HG03442 (cell line): ENCODE measurements at regions not wholly inside any gene's neighbourhood (a gene's known extent, or its start where the extent isn't known, plus 50 kb on each side); places are given as distances from the start of the nearest gene placed in this dataset.

Source experiments
- ATAC-seq: cut with Tn5 transposase; IDR thresholded peaks from one replicate; pipeline ENCODE4 v1.9.1; 2021; ENCODE audit warnings: mild to moderate bottlenecking, moderate library complexity; ENCODE audit not compliant: unreplicated experiment

- ATAC-seq: no peak
Observed at GRCh38 chr4:32744211-32744610, 2024.0 kb downstream of the PCDH7 start.

DNA sequence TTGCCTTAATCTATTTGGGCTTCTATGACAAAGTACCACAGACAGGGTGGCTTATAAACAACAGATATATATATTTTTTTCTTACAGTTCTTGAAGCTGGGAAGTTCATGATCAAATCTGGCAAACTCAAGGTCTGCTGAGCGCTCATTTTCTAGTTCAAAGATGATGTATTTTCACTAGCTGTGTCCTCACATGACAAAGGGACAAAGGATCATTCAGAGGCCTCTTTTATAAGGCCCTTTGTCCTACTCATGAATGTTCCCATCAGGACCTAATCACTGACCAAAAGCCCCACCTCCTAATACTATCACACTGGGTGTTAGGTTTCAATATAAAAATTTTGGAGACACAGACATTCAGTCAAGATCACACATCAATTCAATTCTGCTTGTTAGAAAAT lies 2025.2 kb downstream of the PCDH7 start:
- ATAC-seq: no peak

GRCh38 chr4:32748061-32748460 lies 2027.9 kb downstream of the PCDH7 start:
- ATAC-seq: no peak

- no peak for ATAC-seq
Observed at GRCh38 chr4:32748498-32748897, 2028.3 kb downstream of the PCDH7 start.

DNA sequence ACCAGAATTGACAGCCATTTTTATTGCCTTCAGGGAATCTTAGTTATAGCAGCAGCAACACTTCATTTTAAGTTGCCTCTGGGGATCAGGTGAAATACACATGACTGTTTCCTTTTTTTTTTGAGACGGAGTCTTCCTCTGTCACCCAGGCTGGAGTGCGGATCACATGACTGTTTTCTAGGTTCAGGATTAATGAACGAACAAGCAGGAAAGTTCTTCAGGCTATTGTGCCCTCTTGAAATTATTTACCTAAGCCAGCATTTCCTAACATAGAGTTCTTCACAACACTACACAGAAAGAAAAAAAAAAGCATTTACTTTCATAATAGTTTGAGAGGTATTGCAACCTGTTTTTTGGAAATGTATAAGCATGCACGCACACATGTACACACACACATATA lies 2032.8 kb downstream of the PCDH7 start:
- ATAC-seq: no peak

GRCh38 chr4:32768664-32769389 lies 2048.7 kb downstream of the PCDH7 start:
- no peak for ATAC-seq

DNA sequence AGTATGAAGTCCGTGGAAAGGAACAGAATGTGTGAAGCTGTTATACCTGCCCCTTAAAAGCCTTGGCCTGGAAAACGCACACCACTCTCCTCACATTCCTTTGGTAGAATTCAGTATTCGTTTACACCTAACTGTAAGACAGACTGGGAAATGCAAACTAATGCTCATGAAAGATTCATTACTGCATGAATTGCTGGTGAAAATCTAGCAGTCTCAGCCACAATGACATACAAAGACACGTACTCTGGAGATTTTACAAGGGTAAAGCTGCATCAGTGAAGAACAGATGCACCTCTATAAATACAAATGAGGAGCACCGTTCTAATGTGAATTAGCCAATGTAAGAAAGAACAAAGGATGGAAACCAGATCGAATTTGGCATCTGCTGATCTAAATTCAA lies 2051.3 kb downstream of the PCDH7 start:
- no peak for ATAC-seq

DNA sequence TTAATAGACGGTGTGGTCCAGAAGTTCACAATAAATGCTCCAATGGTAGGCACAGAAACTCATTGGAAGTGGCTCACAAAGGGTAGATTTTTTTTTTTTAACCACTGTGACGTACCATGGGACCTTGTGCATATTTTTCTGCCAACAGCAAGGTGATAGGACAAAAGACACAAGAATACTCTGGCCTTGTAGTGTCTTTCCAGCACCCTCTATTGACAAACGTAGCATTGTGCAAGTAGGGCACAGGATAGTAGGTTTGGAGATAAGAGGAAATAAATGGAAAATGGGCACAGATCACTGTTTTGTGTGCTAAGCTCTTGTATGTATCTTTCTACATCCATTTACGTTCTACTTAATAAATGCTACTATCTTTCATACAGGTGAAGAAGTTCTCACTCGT lies 2054.9 kb downstream of the PCDH7 start:
- ATAC-seq: no peak

GRCh38 chr4:32776435-32777203 lies 2056.4 kb downstream of the PCDH7 start:
- ATAC-seq: no peak

DNA sequence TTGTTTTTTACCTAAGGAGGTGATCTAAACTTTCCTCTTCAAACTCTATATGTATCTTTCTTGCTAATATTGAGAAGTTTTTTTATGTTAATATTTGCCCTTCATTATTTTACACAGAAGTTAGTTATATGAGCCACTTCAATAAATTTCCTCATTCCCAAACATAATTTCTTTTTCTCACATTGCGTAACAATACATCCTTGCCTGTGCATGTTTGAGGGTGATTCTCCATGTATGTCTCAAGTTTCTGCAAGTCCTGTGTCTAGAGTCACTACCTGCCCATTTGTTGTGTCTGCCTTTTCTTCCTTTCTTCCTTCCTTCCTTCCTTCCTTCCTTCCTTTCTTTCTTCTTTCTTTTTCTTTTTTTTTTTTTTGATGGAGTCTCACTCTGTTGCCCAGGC lies 2057.9 kb downstream of the PCDH7 start:
- no peak for ATAC-seq

GRCh38 chr4:32778938-32779337 lies 2058.8 kb downstream of the PCDH7 start:
- no peak for ATAC-seq

DNA sequence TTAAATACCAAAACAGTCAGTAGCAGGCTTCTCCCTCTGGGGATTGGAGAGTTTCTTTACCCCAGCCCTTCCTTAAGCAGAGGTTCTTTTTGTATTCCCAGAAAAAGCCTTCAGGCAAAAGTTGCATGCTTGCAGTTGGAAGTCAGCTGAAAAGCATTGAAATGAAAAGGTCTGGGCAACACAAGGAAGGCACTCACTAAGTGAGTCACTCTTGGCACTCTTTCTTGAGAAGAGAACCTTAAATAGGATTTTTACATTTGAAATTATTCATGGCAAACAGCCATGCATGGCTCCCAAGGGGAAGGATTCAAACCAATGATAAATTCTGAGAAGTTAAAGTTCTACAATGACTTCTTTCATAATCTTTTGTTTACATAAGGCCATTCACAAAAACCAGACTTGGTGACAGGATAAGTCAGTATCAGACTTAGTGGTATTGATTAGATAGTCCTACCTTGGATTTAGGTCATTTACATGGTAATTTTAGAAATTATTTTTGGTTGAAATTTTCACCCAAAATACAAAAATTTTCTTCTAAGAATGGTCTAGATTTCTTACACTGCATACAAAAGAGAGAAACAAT lies 2068.9 kb downstream of the PCDH7 start:
- no peak for ATAC-seq

- ATAC-seq: no peak
Observed at GRCh38 chr4:32790803-32791202, 2070.6 kb downstream of the PCDH7 start.

DNA sequence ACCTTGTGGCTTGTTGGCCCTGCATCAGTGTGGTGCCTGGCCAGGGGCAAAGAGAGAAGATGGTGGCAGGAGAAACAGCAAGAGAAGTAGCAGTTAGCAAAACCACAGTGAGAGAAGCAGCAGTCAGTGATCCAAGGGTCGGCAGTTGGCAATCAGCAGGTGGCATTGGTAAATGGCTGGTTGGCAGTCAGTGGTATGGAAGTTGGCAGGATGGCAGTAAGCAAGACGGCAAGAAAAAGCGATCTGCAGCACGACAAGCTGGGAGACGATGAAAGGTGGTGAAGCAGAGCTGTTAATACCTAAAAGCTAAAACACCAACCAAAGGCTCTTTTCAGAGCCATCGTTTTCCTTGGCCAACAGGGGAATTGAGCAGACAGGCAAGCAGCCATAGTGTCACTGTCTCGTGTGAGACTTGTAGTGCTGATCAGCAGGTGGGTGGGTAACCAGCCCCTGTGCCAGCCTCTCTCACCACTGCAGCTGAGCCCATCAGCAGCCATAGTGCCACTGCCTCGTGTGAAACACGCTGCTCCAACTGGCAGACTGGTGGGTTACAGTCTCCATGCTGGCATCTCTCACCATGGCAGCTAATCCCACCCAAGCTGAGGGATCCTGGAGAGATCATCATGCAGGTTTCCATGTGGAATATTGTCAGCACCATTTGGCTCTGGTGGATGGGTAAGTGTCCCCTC lies 2078.4 kb downstream of the PCDH7 start:
- no peak for ATAC-seq

DNA sequence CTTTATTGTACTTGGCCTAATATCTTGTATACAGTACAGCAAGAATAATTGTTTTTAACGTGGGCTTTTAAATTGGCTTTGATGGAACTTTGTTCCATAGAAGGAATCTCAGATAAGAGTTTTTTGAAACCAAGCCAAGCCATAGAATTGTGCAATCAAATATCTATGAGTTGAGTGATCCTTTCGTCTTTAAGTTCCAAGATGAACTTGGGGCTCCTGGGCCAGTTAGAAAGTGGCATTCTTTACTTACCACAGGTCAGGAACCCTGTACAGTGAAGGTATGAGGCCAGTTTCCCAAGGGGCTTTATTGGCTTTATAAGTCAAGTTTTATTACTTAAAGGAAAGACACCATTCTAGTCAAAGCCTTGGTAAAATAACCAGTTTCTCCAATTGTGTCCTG lies 2104.2 kb downstream of the PCDH7 start:
- no peak for ATAC-seq

DNA sequence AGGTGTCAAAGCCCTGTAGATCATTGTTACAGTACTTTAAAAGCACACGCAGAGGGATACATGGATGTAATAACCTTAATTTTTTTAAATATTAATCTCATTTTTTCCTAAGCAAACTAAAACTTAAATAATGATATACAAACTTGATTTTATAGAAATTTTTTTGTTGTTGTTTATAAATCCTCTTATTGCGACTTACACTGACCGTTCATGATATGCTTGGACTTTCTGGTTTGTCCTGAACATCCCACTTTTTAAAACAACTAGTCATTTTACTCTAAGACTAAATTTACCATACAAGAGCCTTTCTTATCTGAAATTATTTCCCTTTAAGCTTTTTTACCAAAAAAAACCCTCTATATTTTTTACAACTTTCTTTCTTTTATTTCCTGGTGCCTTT lies 2106.0 kb downstream of the PCDH7 start:
- no peak for ATAC-seq

- ATAC-seq: no peak
Observed at GRCh38 chr4:32830160-32830559, 2110.0 kb downstream of the PCDH7 start.

- ATAC-seq: no peak
Observed at GRCh38 chr4:32831104-32831503, 2110.9 kb downstream of the PCDH7 start.

DNA sequence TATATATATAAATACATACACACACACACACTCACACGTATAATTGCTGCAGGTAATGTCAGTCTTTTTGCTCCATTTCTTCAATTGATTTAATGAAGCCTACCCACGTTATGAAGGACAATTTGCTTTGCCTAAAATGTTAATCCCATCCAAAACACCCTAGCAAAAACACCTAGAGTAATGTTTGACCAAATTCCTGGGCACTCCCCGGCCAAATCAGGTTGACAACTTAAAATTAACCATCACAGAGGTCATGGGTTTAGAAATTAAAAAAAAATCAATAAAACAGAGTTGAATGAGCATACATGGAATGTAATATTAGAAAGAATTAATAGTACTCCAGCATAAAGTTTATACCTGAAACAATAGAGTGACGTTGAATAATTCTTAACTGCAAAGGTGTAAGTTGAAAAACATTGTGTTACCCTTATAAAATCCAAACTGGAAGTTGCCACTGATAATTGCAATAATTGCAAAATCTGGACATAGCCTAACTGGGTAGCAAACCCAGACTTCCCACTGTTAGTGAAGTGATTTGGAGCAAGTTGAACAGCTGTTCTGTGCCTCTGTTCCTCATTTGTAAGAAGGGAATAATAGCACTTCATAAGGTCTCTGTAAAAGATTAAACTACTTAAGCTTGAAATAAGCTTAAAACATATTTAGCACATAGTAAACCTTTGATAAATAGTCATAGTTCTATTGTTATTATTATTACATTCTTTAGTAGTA lies 2120.5 kb downstream of the PCDH7 start:
- no peak for ATAC-seq

DNA sequence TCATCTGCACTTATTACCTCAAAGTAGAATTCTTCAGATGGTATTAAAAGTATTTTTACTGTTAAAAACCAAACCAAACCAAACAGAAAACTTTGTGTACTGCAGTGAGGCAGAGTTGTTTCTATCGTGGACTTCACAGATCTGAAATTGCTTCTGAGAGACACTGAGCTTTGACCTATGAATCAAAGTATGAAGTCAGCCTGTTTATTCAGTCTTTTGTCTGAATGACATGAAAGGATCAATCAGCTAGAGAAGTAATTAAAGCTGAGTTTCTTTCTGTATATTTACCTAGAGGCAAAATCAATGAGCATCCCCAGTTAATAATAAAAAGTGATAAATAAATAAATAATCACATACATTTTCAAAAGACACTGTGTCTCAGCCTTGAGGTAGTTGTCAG lies 2121.0 kb downstream of the PCDH7 start:
- ATAC-seq: no peak

GRCh38 chr4:32847461-32847860 lies 2127.3 kb downstream of the PCDH7 start:
- no peak for ATAC-seq
